HepG2 (cell line): ENCODE measurements at regions not wholly inside any gene's neighbourhood (a gene's known extent, or its start where the extent isn't known, plus 50 kb on each side); places are given as distances from the start of the nearest gene placed in this dataset.

Experiments
- ATAC-seq: fragments of 200-7000 bp; cut with Tn5 transposase; 3 replicates; pipeline ENCODE4 v1.9.1; 2020; ENCODE audit warnings: mild to moderate bottlenecking, moderate library complexity
- BruUV-seq: library from RNA; stranded (reverse); fragments of 400-500 nt; replicated peaks from 2 replicates; lab custom pipeline; 2021; lab: Mats Ljungman, UMichigan
- CTCF ChIA-PET: fragments of 300-600 bp; formaldehyde crosslinking; extraction: SDS; loops from one replicate; lab custom pipeline; 2021; ENCODE audit warnings: low total read pairs, inconsistent platforms, low intra/inter-chr PET ratio; lab: Yijun Ruan, JAX
- POLR2A ChIA-PET: fragments of 350-600 bp; sonication (Branson Sonifier 250); formaldehyde crosslinking; loops from one replicate; lab custom pipeline; 2020; ENCODE audit warnings: antibody characterized with exemption, inconsistent platforms; lab: Yijun Ruan, JAX
- DNase-seq: peaks from one replicate; pipeline ENCODE4 v3.0.0-alpha.2; 2015; ENCODE audit warnings: low spot score
- FAIRE-seq: peaks from 3 replicates; lab custom pipeline; 2011; peaks lifted over from hg19 to GRCh38; lab: Jason Lieb, UNC
- H2AFZ ChIP-seq: one replicate; pipeline ENCODE4 v1.6.1; 2011; ENCODE audit warnings: low read length, inconsistent platforms
- H3K27ac ChIP-seq: fragments of 300-600 bp; 3 replicates; pipeline ENCODE4 v1.8.0; 2011; ENCODE audit warnings: mixed run types, mild to moderate bottlenecking, mixed read lengths, low read length, inconsistent platforms; ENCODE audit not compliant: insufficient read depth; ENCODE audit errors: extremely low read length
- H3K27me3 ChIP-seq, 2 experiments: fragments of 200-600 bp in 1 of 2; 2 replicates in 1 of 2; 3 replicates in 1 of 2; pipeline versions ENCODE4 v1.6.0 to v1.8.0; 2011; ENCODE audit warnings: low read length in 2 of 2, mild to moderate bottlenecking in 2 of 2, moderate library complexity in 2 of 2, inconsistent platforms in 1 of 2; ENCODE audit not compliant: insufficient read depth in 2 of 2, control insufficient read depth in 1 of 2
- H3K36me3 ChIP-seq, 2 experiments: fragments of 200-600 bp in 1 of 2; replicated peaks in 1 of 2; 2 replicates in 1 of 2; 3 replicates in 1 of 2; pipeline versions ENCODE4 v1.5.1 to v1.8.0; 2011; ENCODE audit warnings: low read length in 2 of 2, inconsistent platforms in 1 of 2; ENCODE audit not compliant: insufficient read depth in 2 of 2, control insufficient read depth in 1 of 2
- H3K4me1 ChIP-seq: 2 replicates; pipeline ENCODE4 v1.5.1; 2012; ENCODE audit warnings: low read length, inconsistent platforms; ENCODE audit not compliant: insufficient read depth
- H3K4me2 ChIP-seq: 2 replicates; pipeline ENCODE4 v1.6.0; 2011; ENCODE audit warnings: low read depth, low read length, inconsistent platforms
- H3K4me3 ChIP-seq, 3 experiments: fragments of 200-600 bp in 1 of 3; sonication (generic), shearing (Covaris generic) in 1 of 3; replicated peaks in 1 of 3; 2 replicates each; pipeline ENCODE4 v1.5.1; 2011 to 2016; ENCODE audit warnings: low read length in 3 of 3, inconsistent platforms in 2 of 3, low read depth in 2 of 3, mild to moderate bottlenecking in 2 of 3, control low read depth in 1 of 3, mixed read lengths in 1 of 3; ENCODE audit not compliant: insufficient read depth in 1 of 3
- H3K79me2 ChIP-seq: one replicate; pipeline ENCODE4 v1.6.1; 2011; ENCODE audit warnings: low read length, inconsistent platforms; ENCODE audit not compliant: insufficient read depth
- H3K9ac ChIP-seq: 2 replicates; pipeline ENCODE4 v1.6.0; 2011; ENCODE audit warnings: mild to moderate bottlenecking, low read depth, low read length, inconsistent platforms; ENCODE audit not compliant: insufficient read depth
- H3K9me3 ChIP-seq: 2 replicates; pipeline ENCODE4 v1.5.1; 2012; ENCODE audit warnings: mild to moderate bottlenecking, low read length
- H4K20me1 ChIP-seq: 2 replicates; pipeline ENCODE4 v1.6.0; 2011; ENCODE audit warnings: inconsistent platforms, mild to moderate bottlenecking, low read length, moderate library complexity; ENCODE audit not compliant: insufficient read depth
- AKAP8 ChIP-seq: sonication (generic); formaldehyde crosslinking; IDR thresholded peaks from 2 replicates; pipeline ENCODE4 v1.5.1; 2020; ENCODE audit warnings: mild to moderate bottlenecking, missing genetic modification reagents
- GMEB1 ChIP-seq: sonication (generic); formaldehyde crosslinking; IDR thresholded peaks from 2 replicates; pipeline ENCODE4 v1.5.1; 2020; ENCODE audit warnings: missing genetic modification reagents, mild to moderate bottlenecking, borderline replicate concordance
- MATR3 ChIP-seq: sonication (generic); formaldehyde crosslinking; IDR thresholded peaks from 2 replicates; pipeline ENCODE4 v1.4.0; 2020; ENCODE audit warnings: missing genetic modification reagents
- RXRB ChIP-seq: IDR thresholded peaks from 2 replicates; pipeline ENCODE4 v1.6.1; 2016; ENCODE audit warnings: borderline replicate concordance, missing genetic modification reagents, missing compliant biosample characterization
- YY1 ChIP-seq: IDR thresholded peaks from 2 replicates; pipeline ENCODE4 v1.6.1; 2011; ENCODE audit warnings: low read length, low read depth, moderate library complexity, mild to moderate bottlenecking; ENCODE audit not compliant: insufficient read depth, insufficient replicate concordance
- ZFP82 ChIP-seq: sonication (generic); formaldehyde crosslinking; IDR thresholded peaks from 2 replicates; pipeline ENCODE4 v1.5.1; 2020; ENCODE audit warnings: mild to moderate bottlenecking, missing genetic modification reagents, borderline replicate concordance
- ZNF646 ChIP-seq: sonication (generic); formaldehyde crosslinking; IDR thresholded peaks from 2 replicates; pipeline ENCODE4 v1.9.0; 2021; ENCODE audit warnings: mild to moderate bottlenecking, missing genetic modification reagents
- WGBS: methylation state at CpG from one replicate; pipeline ENCODE4 v1.1.6; 2017; ENCODE audit warnings: low lambda C conversion rate; 5-methylcytosine and 5-hydroxymethylcytosine counted together
- in situ Hi-C: cut with HindIII; loops from 2 replicates; pipeline ENCODE4 v1.10.0; 2017; ENCODE audit warnings: low pct_unique_long_range_greater_than_20kb; ENCODE audit not compliant: extremely low pct_ligation_motif_present
- intact Hi-C: fragments of 100-400 bp; cut with micrococcal nuclease; formaldehyde crosslinking; loops from one replicate; pipeline ENCODE4 v1.10.0; 2022; ENCODE audit not compliant: unreplicated experiment
- TF ChIP-seq, protein P1 (sequence below): sonication (generic); formaldehyde crosslinking; IDR thresholded peaks from 2 replicates; pipeline ENCODE4 v1.8.0; 2022; ENCODE audit warnings: missing genetic modification reagents, mild to moderate bottlenecking, moderate library complexity, borderline replicate concordance
- TF ChIP-seq, protein P2 (sequence below): sonication (generic); formaldehyde crosslinking; IDR thresholded peaks from 2 replicates; pipeline ENCODE4 v1.4.0; 2020; ENCODE audit warnings: mild to moderate bottlenecking, missing genetic modification reagents, borderline replicate concordance

DNA sequence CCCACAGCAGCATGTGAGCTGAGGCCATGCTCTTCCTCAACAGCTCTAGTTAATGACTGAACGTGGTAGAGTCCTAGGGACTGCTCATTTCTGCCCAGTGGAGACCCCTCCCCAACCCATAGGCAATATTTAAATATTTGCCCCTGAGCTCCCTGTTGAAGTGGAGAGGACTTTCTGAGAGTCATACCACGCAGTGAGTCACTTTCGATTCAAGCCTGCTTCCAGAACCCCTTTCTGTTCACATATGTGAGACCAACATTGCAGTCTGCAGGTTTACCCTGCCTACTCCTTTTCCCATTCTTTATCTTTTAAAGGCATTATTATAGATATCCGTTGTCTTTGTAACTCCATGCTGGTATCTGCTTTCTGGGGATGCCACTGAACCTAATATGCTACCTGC lies 946.3 kb downstream of the JRKL start:
- in situ Hi-C loops: no loop called here
- Histone ChIP-seq H3K9ac (no peak overlapping the region), H3K27me3 (no peaks in the 10 kb centered on the region), H3K9me3 (no peaks in the 10 kb centered on the region), H3K4me3 (no peak overlapping the region), H3K36me3 (no peaks in the 10 kb centered on the region), H4K20me1 (no peaks in the 10 kb centered on the region), H3K27ac (no peak overlapping the region), H2AFZ (no peak overlapping the region), H3K4me1 (no peaks in the 10 kb centered on the region), H3K79me2 (no peaks in the 10 kb centered on the region), H3K4me2 (no peak overlapping the region)
- no peak for DNase-seq
- ATAC-seq: no peak
- BruUV-seq: no TSS peak
- WGBS: 0% methylated on average over 3 of the region's 4 CpGs
- ChIA-PET CTCF (no interaction called here), POLR2A (no interaction called here)
- intact Hi-C loops: no loop called here
- FAIRE-seq: no peak
- TF ChIP-seq, protein P1, sequence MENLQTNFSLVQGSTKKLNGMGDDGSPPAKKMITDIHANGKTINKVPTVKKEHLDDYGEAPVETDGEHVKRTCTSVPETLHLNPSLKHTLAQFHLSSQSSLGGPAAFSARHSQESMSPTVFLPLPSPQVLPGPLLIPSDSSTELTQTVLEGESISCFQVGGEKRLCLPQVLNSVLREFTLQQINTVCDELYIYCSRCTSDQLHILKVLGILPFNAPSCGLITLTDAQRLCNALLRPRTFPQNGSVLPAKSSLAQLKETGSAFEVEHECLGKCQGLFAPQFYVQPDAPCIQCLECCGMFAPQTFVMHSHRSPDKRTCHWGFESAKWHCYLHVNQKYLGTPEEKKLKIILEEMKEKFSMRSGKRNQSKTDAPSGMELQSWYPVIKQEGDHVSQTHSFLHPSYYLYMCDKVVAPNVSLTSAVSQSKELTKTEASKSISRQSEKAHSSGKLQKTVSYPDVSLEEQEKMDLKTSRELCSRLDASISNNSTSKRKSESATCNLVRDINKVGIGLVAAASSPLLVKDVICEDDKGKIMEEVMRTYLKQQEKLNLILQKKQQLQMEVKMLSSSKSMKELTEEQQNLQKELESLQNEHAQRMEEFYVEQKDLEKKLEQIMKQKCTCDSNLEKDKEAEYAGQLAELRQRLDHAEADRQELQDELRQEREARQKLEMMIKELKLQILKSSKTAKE: no peak
- no peak for TF ChIP-seq AKAP8
- TF ChIP-seq ZFP82: no peak
- no peak for TF ChIP-seq ZNF646 (CRISPR knock-in tag)
- no peak for TF ChIP-seq YY1
- TF ChIP-seq RXRB: no peak
- TF ChIP-seq GMEB1: no peak
- no peak for TF ChIP-seq MATR3 (CRISPR knock-in tag)
- TF ChIP-seq, protein P2, sequence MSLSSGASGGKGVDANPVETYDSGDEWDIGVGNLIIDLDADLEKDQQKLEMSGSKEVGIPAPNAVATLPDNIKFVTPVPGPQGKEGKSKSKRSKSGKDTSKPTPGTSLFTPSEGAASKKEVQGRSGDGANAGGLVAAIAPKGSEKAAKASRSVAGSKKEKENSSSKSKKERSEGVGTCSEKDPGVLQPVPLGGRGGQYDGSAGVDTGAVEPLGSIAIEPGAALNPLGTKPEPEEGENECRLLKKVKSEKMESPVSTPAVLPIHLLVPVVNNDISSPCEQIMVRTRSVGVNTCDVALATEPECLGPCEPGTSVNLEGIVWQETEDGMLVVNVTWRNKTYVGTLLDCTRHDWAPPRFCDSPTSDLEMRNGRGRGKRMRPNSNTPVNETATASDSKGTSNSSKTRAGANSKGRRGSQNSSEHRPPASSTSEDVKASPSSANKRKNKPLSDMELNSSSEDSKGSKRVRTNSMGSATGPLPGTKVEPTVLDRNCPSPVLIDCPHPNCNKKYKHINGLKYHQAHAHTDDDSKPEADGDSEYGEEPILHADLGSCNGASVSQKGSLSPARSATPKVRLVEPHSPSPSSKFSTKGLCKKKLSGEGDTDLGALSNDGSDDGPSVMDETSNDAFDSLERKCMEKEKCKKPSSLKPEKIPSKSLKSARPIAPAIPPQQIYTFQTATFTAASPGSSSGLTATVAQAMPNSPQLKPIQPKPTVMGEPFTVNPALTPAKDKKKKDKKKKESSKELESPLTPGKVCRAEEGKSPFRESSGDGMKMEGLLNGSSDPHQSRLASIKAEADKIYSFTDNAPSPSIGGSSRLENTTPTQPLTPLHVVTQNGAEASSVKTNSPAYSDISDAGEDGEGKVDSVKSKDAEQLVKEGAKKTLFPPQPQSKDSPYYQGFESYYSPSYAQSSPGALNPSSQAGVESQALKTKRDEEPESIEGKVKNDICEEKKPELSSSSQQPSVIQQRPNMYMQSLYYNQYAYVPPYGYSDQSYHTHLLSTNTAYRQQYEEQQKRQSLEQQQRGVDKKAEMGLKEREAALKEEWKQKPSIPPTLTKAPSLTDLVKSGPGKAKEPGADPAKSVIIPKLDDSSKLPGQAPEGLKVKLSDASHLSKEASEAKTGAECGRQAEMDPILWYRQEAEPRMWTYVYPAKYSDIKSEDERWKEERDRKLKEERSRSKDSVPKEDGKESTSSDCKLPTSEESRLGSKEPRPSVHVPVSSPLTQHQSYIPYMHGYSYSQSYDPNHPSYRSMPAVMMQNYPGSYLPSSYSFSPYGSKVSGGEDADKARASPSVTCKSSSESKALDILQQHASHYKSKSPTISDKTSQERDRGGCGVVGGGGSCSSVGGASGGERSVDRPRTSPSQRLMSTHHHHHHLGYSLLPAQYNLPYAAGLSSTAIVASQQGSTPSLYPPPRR (CRISPR knock-in tag): no peak
